Prostate gland (tissue), 2 donors: ENCODE measurements at regions not wholly inside any gene's neighbourhood (a gene's known extent, or its start where the extent isn't known, plus 50 kb on each side); places are given as distances from the start of the nearest gene placed in this dataset.

Source experiments
- DNase-seq: peaks from one replicate; pipeline ENCODE4 v3.0.0-alpha.2; 2019; ENCODE audit warnings: low spot score
- H3K27ac ChIP-seq, 2 donors: fragments of 200-600 bp; sonication (generic); 2 replicates each; pipeline ENCODE4 v1.5.1; 2017 to 2019
- H3K27me3 ChIP-seq: fragments of 200-600 bp; sonication (generic); replicated peaks from 2 replicates; pipeline ENCODE4 v1.5.1; 2019; ENCODE audit not compliant: insufficient read depth
- H3K36me3 ChIP-seq, 2 donors: fragments of 200-600 bp; sonication (generic); 1 replicate in 1 of 2; 2 replicates in 1 of 2; pipeline versions ENCODE4 v1.5.1 to v1.8.1; 2017 to 2019
- H3K4me1 ChIP-seq: fragments of 200-600 bp; sonication (generic); replicated peaks from 2 replicates; pipeline ENCODE4 v1.5.1; 2019
- H3K4me3 ChIP-seq, 2 donors: fragments of 200-600 bp; sonication (generic); 2 replicates each; pipeline ENCODE4 v1.5.1; 2017 to 2019
- H3K9me3 ChIP-seq: fragments of 200-600 bp; sonication (generic); 2 replicates; pipeline ENCODE4 v1.5.1; 2017
- CTCF ChIP-seq, 4 experiments: fragments of 200-600 bp in 2 of 4; fragments of 450-650 bp in 2 of 4; sonication (generic) in 2 of 4; IDR thresholded peaks; 1 replicate in 3 of 4; 2 replicates in 1 of 4; pipeline ENCODE4 v1.5.1; 2016 to 2019; ENCODE audit warnings: antibody characterized with exemption in 4 of 4, mild to moderate bottlenecking in 2 of 4, moderate library complexity in 2 of 4
- POLR2A ChIP-seq: fragments of 450-650 bp; IDR thresholded peaks from one replicate; pipeline ENCODE4 v1.6.1; 2016; ENCODE audit warnings: antibody characterized with exemption, mild to moderate bottlenecking
- POLR2AphosphoS5 ChIP-seq: sonication (generic); formaldehyde crosslinking; IDR thresholded peaks from one replicate; pipeline ENCODE4 v1.6.1; 2017; ENCODE audit warnings: antibody characterized with exemption
- WGBS: methylation state at CpG from one replicate; pipeline ENCODE4 v1.1.5; 2018; 5-methylcytosine and 5-hydroxymethylcytosine counted together
- intact Hi-C: fragments of 100-400 bp; cut with DNase I; formaldehyde crosslinking; loops from one replicate; pipeline ENCODE4 v1.14.2; 2022

- Histone ChIP-seq H3K4me3 (no peak overlapping the region), H3K9me3 (no peaks in the 10 kb centered on the region), H3K27ac (no peak overlapping the region), H3K4me1 (no peaks in the 10 kb centered on the region), H3K27me3 (no peaks in the 10 kb centered on the region), H3K36me3 (no peaks in the 10 kb centered on the region)
- DNase-seq, result no peak
- TF ChIP-seq CTCF (IDR thresholded peaks at IDR 0.05) (no peak), POLR2AphosphoS5 (no peak), POLR2A (no peak)
- intact Hi-C loops, result no loop called here
- 79% methylated on average over 1 of the region's 1 CpG for WGBS
Observed at GRCh38 chr6:115717472-115717871, 343.2 kb downstream of the FRK start.

- DNase-seq, result no peak
- Histone ChIP-seq H3K9me3 (no peaks in the 10 kb centered on the region), H3K27ac (no peak overlapping the region), H3K4me3 (no peak overlapping the region), H3K4me1 (no peaks in the 10 kb centered on the region), H3K36me3 (no peaks in the 10 kb centered on the region), H3K27me3 (no peaks in the 10 kb centered on the region)
- intact Hi-C loops, result no loop called here
- no peak for TF ChIP-seq POLR2AphosphoS5
- TF ChIP-seq CTCF (IDR thresholded peaks at IDR 0.05), result no peak
- TF ChIP-seq POLR2A, result no peak
Observed at GRCh38 chr6:115717062-115717461, 343.6 kb downstream of the FRK start.

- Histone ChIP-seq H3K36me3 (no peaks in the 10 kb centered on the region), H3K4me3 (no peak overlapping the region), H3K27ac (no peak overlapping the region), H3K4me1 (no peaks in the 10 kb centered on the region), H3K9me3 (no peaks in the 10 kb centered on the region), H3K27me3 (no peaks in the 10 kb centered on the region)
- whole genome bisulfite sequencing, result 26% methylated on average over 6 of the region's 6 CpGs
- no peak for DNase-seq
- intact Hi-C loops, result no loop called here
- no peak for TF ChIP-seq CTCF (IDR thresholded peaks at IDR 0.05)
- no peak for TF ChIP-seq POLR2A
- no peak for TF ChIP-seq POLR2AphosphoS5
Observed at GRCh38 chr6:115712291-115712961, 348.3 kb downstream of the FRK start.

GRCh38 chr6:115708850-115709249, 351.8 kb downstream of the FRK start:
- Histone ChIP-seq H3K27ac (no peak overlapping the region), H3K4me1 (no peaks in the 10 kb centered on the region), H3K9me3 (no peaks in the 10 kb centered on the region), H3K27me3 (no peaks in the 10 kb centered on the region), H3K36me3 (no peaks in the 10 kb centered on the region), H3K4me3 (no peak overlapping the region)
- intact Hi-C loops, result no loop called here
- DNase-seq, result no peak
- TF ChIP-seq CTCF (IDR thresholded peaks at IDR 0.05), result no peak
- no peak for TF ChIP-seq POLR2AphosphoS5
- no peak for TF ChIP-seq POLR2A
- 97% methylated on average over 2 of the region's 2 CpGs for WGBS

DNA sequence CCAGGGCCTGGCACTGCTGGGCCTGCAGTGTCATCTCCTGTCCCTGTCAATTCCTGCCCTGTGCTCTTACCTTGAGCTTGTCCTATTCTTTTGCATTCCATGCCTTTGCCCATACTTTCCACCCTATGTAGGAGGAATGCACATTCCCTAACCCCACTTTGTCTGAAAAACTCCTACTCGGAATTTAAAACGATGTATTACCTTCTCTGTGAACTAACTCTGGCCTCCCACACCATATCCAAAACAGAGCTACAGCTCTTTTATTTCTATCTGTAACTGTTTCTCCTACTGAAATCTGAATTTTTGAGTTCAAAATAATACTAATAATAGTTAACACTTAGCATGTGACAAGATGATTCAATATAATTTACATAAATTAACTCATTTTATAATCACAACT, 353.7 kb downstream of the FRK start:
- Histone ChIP-seq H3K4me3 (no peak overlapping the region), H3K36me3 (no peaks in the 10 kb centered on the region), H3K9me3 (no peaks in the 10 kb centered on the region), H3K4me1 (no peaks in the 10 kb centered on the region), H3K27ac (no peak overlapping the region), H3K27me3 (no peaks in the 10 kb centered on the region)
- TF ChIP-seq CTCF (IDR thresholded peaks at IDR 0.05) (no peak), POLR2AphosphoS5 (no peak), POLR2A (no peak)
- 92% methylated on average over 2 of the region's 2 CpGs for WGBS
- no peak for DNase-seq
- intact Hi-C loops, result no loop called here
